GM21786 (cell line): ENCODE measurements at regions not wholly inside any gene's neighbourhood (a gene's known extent, or its start where the extent isn't known, plus 50 kb on each side); places are given as distances from the start of the nearest gene placed in this dataset.

ENCODE experiments used
- ATAC-seq: cut with Tn5 transposase; IDR thresholded peaks from one replicate; pipeline ENCODE4 v1.9.1; 2021; ENCODE audit not compliant: unreplicated experiment

- ATAC-seq: no peak
These were observed 410.4 kb upstream of the RORA start for GRCh38 chr15:61639491-61639890.

GRCh38 chr15:61634837-61635236, 405.7 kb upstream of the RORA start:
- ATAC-seq: no peak

GRCh38 chr15:61633951-61634350, 404.8 kb upstream of the RORA start:
- no peak for ATAC-seq

- ATAC-seq: no peak
These were observed 400.2 kb upstream of the RORA start for GRCh38 chr15:61629269-61629668.

GRCh38 chr15:61624950-61625349, 395.8 kb upstream of the RORA start:
- ATAC-seq: no peak

- no peak for ATAC-seq
These were observed 394.6 kb upstream of the RORA start for GRCh38 chr15:61623746-61624145.

- no peak for ATAC-seq
These were observed 392.8 kb upstream of the RORA start for GRCh38 chr15:61621865-61622264.

GRCh38 chr15:61621146-61621545, 392.0 kb upstream of the RORA start:
- ATAC-seq: no peak

GRCh38 chr15:61620151-61620550, 391.0 kb upstream of the RORA start:
- ATAC-seq: no peak

GRCh38 chr15:61613729-61614128, 384.6 kb upstream of the RORA start:
- no peak for ATAC-seq

GRCh38 chr15:61613138-61613537, 384.0 kb upstream of the RORA start:
- no peak for ATAC-seq

- no peak for ATAC-seq
These were observed 383.0 kb upstream of the RORA start for GRCh38 chr15:61612111-61612510.

- no peak for ATAC-seq
These were observed 376.2 kb upstream of the RORA start for GRCh38 chr15:61605343-61605742.

GRCh38 chr15:61598655-61599054, 369.6 kb upstream of the RORA start:
- no peak for ATAC-seq

- ATAC-seq: no peak
These were observed 355.3 kb upstream of the RORA start for GRCh38 chr15:61584410-61584809.

GRCh38 chr15:61582092-61582491, 353.0 kb upstream of the RORA start:
- no peak for ATAC-seq

GRCh38 chr15:61575597-61575996, 346.5 kb upstream of the RORA start:
- no peak for ATAC-seq

GRCh38 chr15:61571026-61571425, 341.9 kb upstream of the RORA start:
- ATAC-seq: no peak

- no peak for ATAC-seq
These were observed 335.7 kb upstream of the RORA start for GRCh38 chr15:61564785-61565184.

- no peak for ATAC-seq
These were observed 329.4 kb upstream of the RORA start for GRCh38 chr15:61558172-61559136.

- ATAC-seq: no peak
These were observed 327.0 kb upstream of the RORA start for GRCh38 chr15:61556037-61556648.

- ATAC-seq: no peak
These were observed 320.6 kb upstream of the RORA start for GRCh38 chr15:61549727-61550126.
